ENCODE measurements at regions not wholly inside any gene's neighbourhood (a gene's known extent, or its start where the extent isn't known, plus 50 kb on each side); places are given as distances from the start of the nearest gene placed in this dataset.
"Not testable (repeated sequence)": the region's sequence is repeated elsewhere in the genome, so short reads cannot be mapped to it uniquely, and the experiment has no call there.

GRCh38 chr12:70070494-70071007 is 172.7 kb upstream of the CNOT2 start:
- no peak for DNase-seq (ENCODE audit: low read depth)

DNA sequence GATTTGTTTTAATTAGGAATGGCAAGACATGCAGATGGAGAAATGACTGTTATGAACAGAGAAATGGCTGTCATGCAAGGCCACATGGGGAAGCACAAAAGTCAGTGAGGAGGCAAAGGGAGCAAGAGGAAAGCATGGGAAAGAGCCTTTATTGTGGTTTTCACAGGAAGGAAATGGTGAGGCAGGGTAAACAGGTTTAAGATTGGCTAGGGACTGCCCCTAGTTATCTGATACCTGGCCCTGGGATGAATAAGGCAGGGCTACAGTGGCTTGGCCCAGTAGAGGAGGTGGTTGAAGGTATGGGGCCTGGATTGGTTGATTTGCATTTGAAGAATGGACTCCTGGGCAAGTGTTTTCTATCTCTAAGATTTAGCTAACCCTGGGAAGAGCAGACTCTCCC is 168.7 kb upstream of the CNOT2 start:
- DNase-seq (ENCODE audit: low read depth), result no peak

- no peak for DNase-seq (ENCODE audit: low read depth)
Observed at GRCh38 chr12:70077441-70077840, 165.8 kb upstream of the CNOT2 start.

- no peak for DNase-seq (ENCODE audit: low read depth)
Observed at GRCh38 chr12:70078161-70078560, 165.1 kb upstream of the CNOT2 start.

DNA sequence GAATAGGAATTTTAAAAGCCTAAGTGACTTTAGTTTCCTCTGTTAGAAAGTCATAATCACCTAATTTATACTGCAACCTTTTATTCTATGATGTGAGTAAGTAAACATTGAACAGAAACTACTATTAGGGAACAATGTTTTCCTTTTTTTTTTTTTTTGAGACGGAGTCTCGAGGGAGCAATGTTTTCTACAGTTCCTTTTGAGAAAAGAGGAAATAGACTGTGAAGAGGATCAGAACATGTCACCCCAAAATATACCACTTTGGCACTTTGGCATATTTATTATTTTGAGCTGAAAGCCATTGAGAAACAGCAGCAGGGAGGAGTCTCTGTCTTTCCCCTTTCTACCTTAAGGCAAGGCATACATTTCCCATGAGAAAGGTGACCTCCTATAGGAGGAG is 162.7 kb upstream of the CNOT2 start:
- no peak for DNase-seq (ENCODE audit: low read depth)

- no peak for DNase-seq (ENCODE audit: low read depth)
Observed at GRCh38 chr12:70082997-70083676, 160.1 kb upstream of the CNOT2 start.

- no peak for DNase-seq (ENCODE audit: low read depth)
Observed at GRCh38 chr12:70083677-70084020, 159.6 kb upstream of the CNOT2 start.

DNA sequence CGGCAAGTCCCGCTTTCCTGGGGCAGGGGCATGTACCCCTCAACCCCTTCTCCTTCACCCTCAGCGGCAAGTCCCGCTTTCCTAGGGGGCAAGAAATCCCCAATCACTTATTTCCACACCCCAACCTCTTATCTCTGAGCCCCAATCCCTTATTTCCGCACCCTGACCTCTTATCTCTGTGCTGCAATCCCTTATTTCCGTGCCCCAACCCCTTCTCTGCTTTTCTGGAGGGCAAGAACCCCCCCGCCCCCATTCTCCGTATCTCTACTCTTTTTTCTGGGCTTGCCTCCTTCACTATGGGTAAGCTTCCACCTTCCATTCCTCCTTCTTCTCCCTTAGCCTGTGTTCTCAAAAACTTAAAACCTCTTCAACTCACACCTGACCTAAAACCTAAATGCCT is 156.9 kb upstream of the CNOT2 start:
- DNase-seq (ENCODE audit: low read depth), result not testable (repeated sequence)

DNA sequence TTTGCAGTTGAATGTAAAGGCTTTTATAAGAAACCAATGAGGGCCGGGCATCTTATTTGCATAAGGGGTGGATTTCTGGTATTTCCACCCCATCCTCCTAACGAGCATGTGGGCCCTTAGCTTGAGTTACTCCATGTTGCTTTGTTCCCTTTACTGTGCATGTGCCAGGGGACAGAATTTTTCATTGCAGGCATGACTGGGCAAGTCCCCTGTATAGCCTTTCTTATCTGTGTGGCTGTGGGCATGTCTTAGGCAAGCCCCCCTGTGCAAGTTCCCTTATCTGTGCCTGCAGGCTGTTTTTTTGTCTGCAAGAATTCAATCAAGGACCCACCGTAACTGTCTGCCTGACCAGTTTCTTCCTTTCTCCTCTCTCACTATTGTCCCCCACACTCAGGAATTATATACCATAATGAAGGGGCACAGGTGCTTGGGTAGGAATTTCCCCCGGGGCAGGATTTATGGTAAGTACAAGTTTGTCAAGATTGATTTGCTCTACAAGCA is 152.2 kb upstream of the CNOT2 start:
- DNase-seq (ENCODE audit: low read depth), result no peak

DNA sequence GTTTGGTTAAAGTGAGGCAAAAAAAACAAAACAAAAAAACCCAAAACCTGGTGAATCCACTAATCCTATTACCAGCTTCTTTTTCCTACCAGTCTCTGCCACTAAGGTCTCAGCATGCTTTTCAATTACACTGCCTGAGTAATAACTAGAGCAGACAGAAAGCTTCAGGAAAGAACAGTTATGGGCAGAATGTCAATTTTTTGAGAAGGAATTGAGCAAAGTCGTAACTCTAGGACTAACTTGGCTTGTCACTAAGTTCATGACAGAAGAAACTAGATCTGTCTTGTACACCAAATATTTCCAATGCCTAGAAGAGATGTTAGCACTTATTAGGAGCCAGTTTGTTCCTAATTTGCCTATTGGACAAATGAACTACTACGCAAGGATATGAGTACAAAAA is 148.8 kb upstream of the CNOT2 start:
- no peak for DNase-seq (ENCODE audit: low read depth)

GRCh38 chr12:70096759-70097410 is 146.3 kb upstream of the CNOT2 start:
- DNase-seq (ENCODE audit: low read depth), result no peak

DNA sequence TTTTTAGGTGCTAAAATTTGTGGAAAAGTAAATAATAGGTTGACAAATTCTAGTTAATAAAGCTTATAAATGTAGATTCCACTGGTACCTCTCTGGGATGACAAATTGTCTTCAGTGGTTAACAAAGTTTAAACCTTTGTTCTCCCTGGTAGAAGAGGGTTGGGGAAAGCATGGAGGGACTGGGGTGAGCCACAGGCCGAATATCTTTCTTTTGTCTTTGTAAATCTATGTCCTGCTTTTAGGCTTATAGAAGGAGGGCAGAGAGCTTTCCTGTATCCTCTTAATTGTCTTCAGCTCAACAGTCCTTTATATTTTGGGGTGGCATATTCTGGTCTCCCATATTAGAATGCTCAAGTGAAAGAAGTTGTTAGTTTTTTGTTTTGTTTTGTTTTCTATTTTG is 142.2 kb upstream of the CNOT2 start:
- DNase-seq (ENCODE audit: low read depth), result no peak

DNA sequence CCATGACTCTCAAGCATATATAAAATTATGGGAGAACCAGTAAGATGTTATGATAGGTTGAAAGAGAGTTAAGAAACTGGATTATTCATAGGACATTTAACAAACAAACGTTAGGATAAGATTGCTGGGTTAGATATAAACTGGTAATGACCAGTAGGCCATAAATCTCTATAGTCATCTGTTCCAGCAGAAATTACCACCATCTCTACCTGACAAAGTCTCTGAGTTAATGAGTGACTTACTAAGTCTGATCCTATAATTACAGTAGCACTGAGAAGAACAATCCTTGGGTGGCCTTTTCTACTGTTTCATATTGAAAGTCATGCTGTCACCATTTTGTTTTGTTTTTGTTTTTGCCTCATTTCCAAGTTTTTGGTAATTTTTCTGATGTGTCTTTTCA is 136.9 kb upstream of the CNOT2 start:
- no peak for DNase-seq (ENCODE audit: low read depth)

DNA sequence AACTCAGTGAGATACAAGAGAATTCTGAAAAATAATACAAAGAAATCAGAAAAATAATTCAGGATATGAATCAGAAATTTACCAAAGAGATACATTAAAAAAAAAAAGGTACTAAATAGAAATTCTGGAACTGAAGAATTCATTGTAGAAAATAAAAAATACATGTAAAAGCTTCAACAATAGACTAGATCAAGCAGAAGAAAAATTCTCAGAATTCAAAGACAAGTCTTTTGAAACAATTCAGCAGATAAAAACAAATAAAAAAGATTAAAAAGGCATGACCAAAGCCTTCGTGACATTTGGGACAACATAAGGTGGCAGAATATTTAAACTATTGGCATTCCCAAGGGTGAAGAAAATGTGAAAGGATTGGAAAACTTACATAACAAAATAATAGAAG is 133.1 kb upstream of the CNOT2 start:
- no peak for DNase-seq (ENCODE audit: low read depth)

GRCh38 chr12:70117670-70118069 is 125.6 kb upstream of the CNOT2 start:
- no peak for DNase-seq (ENCODE audit: low read depth)

- no peak for DNase-seq (ENCODE audit: low read depth)
Observed at GRCh38 chr12:70120970-70121369, 122.3 kb upstream of the CNOT2 start.

- no peak for DNase-seq (ENCODE audit: low read depth)
Observed at GRCh38 chr12:70121562-70121961, 121.7 kb upstream of the CNOT2 start.

DNA sequence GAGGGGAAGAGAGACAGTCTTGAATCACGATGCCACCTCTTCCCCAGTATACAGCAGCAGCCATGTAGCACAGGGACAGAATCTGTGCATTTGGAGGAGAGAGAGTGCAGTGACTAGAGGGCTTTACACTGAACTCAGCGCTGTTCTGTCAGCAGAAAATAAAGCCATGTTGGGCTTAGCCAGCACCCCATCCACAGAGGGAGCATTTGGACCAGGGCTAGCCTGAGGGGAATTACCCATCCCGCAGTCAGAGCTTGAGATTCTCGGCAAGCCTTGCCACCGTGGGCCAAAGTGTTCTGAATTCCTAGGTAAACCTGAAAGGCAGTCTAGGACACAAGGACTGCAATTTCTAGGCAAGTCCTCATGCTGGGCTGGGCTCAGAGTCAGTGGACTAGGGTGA is 120.4 kb upstream of the CNOT2 start:
- no peak for DNase-seq (ENCODE audit: low read depth)

DNA sequence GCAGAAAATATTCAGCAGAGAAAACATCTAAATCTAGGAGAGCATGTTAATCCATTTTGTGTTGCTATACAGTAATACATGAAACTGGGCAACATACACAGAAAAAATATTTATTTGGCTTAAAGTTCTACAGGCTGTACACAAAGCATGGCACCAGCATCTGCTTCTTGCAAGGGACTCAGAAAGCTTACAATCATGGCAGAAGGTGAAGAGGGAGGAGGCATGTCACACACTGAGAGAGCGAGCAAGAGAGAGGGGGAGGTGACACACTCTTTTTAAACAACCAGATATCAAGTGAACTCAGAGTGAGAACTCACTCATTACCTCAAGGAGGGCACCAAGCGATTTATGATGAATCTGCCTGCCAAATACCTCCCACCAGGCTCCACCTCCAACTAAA is 94.2 kb upstream of the CNOT2 start:
- DNase-seq (ENCODE audit: low read depth), result no peak

DNA sequence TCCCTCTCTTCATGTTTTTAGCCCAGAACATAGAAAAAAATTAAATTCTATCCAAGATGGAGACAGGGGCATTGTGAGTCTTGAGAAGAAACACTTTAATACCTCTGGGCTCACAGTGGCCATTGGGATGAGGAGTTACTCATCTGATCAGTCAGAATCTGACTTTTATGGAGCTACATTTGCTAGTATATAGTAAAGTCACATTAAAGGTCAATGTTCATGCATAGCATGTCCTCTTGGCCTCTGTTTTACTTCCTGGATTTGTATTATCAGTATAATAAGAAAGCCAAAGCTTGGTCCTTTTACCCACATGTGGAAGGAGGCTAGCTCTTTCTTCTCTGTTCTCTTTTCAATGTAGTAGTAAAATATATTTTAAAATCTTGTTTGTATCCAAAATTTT is 93.6 kb upstream of the CNOT2 start:
- no peak for DNase-seq (ENCODE audit: low read depth)

DNA sequence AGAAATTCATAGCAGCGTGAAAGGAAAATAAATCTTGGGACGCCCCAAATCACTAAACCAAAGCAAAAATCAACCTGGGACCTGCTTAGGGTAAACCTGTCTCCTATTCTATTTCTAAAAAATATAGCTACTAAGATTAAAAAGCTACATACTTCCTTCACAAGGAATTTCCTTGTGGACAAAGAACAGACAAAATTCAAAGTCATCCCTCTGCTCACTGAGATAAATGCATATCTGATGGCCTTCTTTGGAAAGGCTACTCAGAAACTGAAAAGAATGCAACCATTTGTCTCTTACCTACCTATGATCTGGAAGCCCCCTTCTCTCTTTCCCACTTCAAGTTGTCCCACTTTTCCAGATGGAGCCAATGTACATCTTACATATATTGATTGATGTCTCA is 93.0 kb upstream of the CNOT2 start:
- no peak for DNase-seq (ENCODE audit: low read depth)

DNA sequence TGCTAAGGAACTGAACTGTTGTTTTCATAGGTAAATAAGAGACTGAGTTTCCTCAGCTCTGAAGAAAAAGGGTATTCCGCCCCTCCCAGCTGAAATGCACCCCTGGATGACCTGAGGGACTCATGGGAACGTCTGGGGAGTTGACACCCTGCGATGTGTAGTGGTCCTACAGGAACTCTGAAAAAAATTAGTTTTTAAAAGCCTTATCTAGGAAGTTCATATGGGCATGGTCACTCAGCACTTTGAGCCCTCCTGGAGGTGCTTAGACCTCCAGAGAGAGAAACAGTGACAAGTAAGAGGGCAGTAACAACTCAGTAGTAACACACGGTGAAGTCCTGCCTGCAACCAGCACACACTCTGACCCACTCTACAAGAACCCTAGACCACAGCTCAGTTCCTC is 91.2 kb upstream of the CNOT2 start:
- no peak for DNase-seq (ENCODE audit: low read depth)

DNA sequence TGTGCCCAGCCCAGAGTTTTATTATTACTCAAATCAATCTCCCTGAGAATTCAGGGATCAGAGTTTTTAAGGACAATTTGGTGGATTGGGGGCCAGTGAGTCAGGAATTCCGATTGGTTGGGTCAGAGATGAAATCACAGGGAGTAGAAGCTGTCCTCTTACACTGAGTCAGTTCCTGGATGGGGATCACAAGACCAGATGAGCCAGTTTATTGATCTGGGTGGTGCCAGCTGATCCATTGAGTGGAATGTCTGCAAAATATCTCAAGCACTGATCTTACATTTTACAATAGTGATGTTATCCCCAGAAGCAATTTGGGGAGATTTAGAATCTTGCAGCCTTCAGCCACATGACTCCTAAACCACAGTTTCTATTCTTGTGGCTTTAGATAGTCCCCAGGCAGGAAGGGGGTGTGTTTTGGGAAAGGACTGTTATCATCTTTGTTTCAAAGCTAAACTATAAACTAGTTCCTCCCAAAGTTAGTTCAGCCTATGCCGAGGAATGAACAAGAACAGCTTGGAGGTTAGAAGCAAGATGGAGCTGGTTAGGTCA is 89.1 kb upstream of the CNOT2 start:
- DNase-seq (ENCODE audit: low read depth), result no peak

Data from HS-27A (cell line).